ENCODE measurements at regions not wholly inside any gene's neighbourhood (a gene's known extent, or its start where the extent isn't known, plus 50 kb on each side); places are given as distances from the start of the nearest gene placed in this dataset.

DNA sequence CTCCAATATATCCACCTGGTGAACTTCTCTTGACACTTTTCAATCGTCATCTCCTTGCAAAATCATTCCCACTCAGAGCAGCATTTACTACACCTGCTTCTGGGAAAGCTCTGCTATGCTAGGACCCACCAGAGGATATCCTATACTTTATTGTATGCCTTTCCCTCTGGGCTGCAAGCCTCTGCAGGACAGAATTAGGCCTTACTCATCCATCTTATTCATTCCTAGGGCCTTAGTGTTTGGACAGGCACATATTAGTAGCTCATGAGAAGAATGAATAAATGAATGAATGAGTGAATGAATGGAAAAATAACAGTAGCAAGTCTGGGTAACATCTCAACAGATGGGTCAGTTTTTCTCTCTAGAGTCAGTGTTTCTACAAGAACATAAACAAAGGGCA, 216.1 kb downstream of the MAFB start:
- Histone ChIP-seq H2BK12ac (ENCODE audit: low read depth, low read length) (no peak overlapping the region), H4K20me1 (replicated peaks in 1 of 2; ENCODE audit: control insufficient read depth in 1 of 2, insufficient read depth in 2 of 2, low read length in 2 of 2) (no peaks in the 10 kb centered on the region), H3K14ac (ENCODE audit: insufficient read length) (no peak overlapping the region), H2BK20ac (ENCODE audit: low read length) (no peak overlapping the region), H2BK5ac (ENCODE audit: low read depth, low read length) (no peak overlapping the region), H3K36me3 (ENCODE audit: control insufficient read depth in 2 of 4, insufficient read depth in 4 of 4, low read length in 3 of 4) (no peaks in the 10 kb centered on the region), H3K4ac (replicated peaks; ENCODE audit: insufficient read length, low read depth, low read length) (no peak overlapping the region), H3K27me3 (replicated peaks in 1 of 4; ENCODE audit: control insufficient read depth in 3 of 4, extremely low read depth in 1 of 4, insufficient read depth in 3 of 4, low read length in 3 of 4) (no peaks in the 10 kb centered on the region), H2AK5ac (ENCODE audit: low read depth, low read length) (no peak overlapping the region), H3K56ac (replicated peaks; ENCODE audit: insufficient read length, low read depth, low read length) (no peak overlapping the region), H3K9ac (replicated peaks in 1 of 4; ENCODE audit: extremely low read depth in 1 of 4, low read depth in 3 of 4, low read length in 3 of 4) (no peak overlapping the region), H3K79me1 (ENCODE audit: low read depth, low read length) (no peaks in the 10 kb centered on the region), H3K4me2 (ENCODE audit: insufficient read depth in 1 of 2, low read depth in 2 of 2, low read length in 2 of 2) (no peak overlapping the region), H2BK15ac (ENCODE audit: low read length) (no peak overlapping the region), H4K8ac (ENCODE audit: extremely low read depth, insufficient read depth, low read length) (no peak overlapping the region), H3K79me2 (ENCODE audit: control insufficient read depth in 1 of 2, insufficient read depth in 2 of 2, low read length in 2 of 2) (no peaks in the 10 kb centered on the region), H4K91ac (replicated peaks; ENCODE audit: insufficient read length, low read length) (no peak overlapping the region), H3K4me3 (ENCODE audit: extremely low read depth in 1 of 4, insufficient read depth in 2 of 4, low read depth in 3 of 4, low read length in 4 of 4) (no peak overlapping the region), H2BK120ac (replicated peaks; ENCODE audit: low read depth, low read length) (no peak overlapping the region), H2AFZ (ENCODE audit: low read length) (no peak overlapping the region), H3K9me3 (ENCODE audit: insufficient read depth in 2 of 2, low read depth in 1 of 2, low read length in 1 of 2) (no peaks in the 10 kb centered on the region), H3K23me2 (ENCODE audit: low read depth, low read length) (no peaks in the 10 kb centered on the region), H4K5ac (ENCODE audit: insufficient read length, low read depth, low read length) (no peak overlapping the region), H3K27ac (ENCODE audit: low read depth, low read length) (no peak overlapping the region), H3K23ac (ENCODE audit: insufficient read length) (no peak overlapping the region), H3K18ac (ENCODE audit: extremely low read depth, low read length) (no peak overlapping the region), H3K4me1 (replicated peaks in 1 of 4; ENCODE audit: control insufficient read depth in 3 of 4, insufficient read depth in 4 of 4, low read length in 3 of 4) (0 out of 7 replicates have a peak, but pooled peaks cover 0 to 2% (median 0%) of the 10 kb centered on the region in 4 experiments)
- WGBS, 2 experiments (ENCODE audit: extremely low coverage in 1 of 2, insufficient coverage in 1 of 2, insufficient read length in 1 of 2, insufficient replicate concordance in 2 of 2, low coverage in 1 of 2, low lambda C conversion rate in 2 of 2, missing lambda C conversion rate in 1 of 2) = 84% methylated on average over 1 of the region's 1 CpG; no CpG with 5 or more reads in 1 of the 2 experiments
- ChIA-PET POLR2A (ENCODE audit: partially characterized antibody) (no interaction called here), CTCF (ENCODE audit: partially characterized antibody) (interaction anchor here (1.1 to 1.2 kb wide), 2 partner anchors 9 to 32 kb away, joined by 3 read pairs; no protein-coding TSS in a partner anchor)
- DNase-seq (ENCODE audit: low read depth in 1 of 2, low spot score in 2 of 2) = no peak
- TF ChIP-seq TBP (IDR thresholded peaks at IDR 0.05; ENCODE audit: low read depth, low read length) (no peak), CHD1 (IDR thresholded peaks at IDR 0.05; ENCODE audit: low read depth, low read length) (no peak), MAX (IDR thresholded peaks at IDR 0.05) (no peak)
- FAIRE-seq = no peak
